SK-N-SH (cell line): ENCODE measurements at regions not wholly inside any gene's neighbourhood (a gene's known extent, or its start where the extent isn't known, plus 50 kb on each side); places are given as distances from the start of the nearest gene placed in this dataset.

Source experiments
- CTCF ChIA-PET: fragments of 300-600, 350-600 bp; formaldehyde crosslinking; extraction: SDS; loops from one replicate; lab custom pipeline; 2021; lab: Yijun Ruan, JAX
- POLR2A ChIA-PET: fragments of 350-600 bp; sonication (Branson Sonifier 250); formaldehyde crosslinking; extraction: SDS; loops from one replicate; lab custom pipeline; 2020; ENCODE audit warnings: antibody characterized with exemption, inconsistent platforms; lab: Yijun Ruan, JAX
- DNase-seq: peaks from one replicate; pipeline ENCODE4 v3.0.0; 2012
- H2AFZ ChIP-seq: fragments of 200-600 bp; sonication (generic); 2 replicates; pipeline ENCODE4 v1.8.1; 2016; ENCODE audit warnings: antibody characterized with exemption, mild to moderate bottlenecking, low read depth
- H3F3A ChIP-seq: fragments of 200-600 bp; sonication (generic); replicated peaks from 2 replicates; pipeline ENCODE3; 2016; ENCODE audit warnings: antibody characterized with exemption, mild to moderate bottlenecking; ENCODE audit not compliant: insufficient read depth
- H3K27ac ChIP-seq, 2 experiments: fragments of 200-500 bp in 1 of 2; fragments of 200-600 bp in 1 of 2; sonication (Bioruptor generic) in 1 of 2; sonication (generic), shearing (Covaris generic) in 1 of 2; 2 replicates each; pipeline versions ENCODE4 v1.5.1 to v1.6.1; 2014 to 2016; ENCODE audit warnings: low read depth in 2 of 2, inconsistent platforms in 1 of 2, low read length in 1 of 2, mild to moderate bottlenecking in 1 of 2, mixed read lengths in 1 of 2
- H3K27me3 ChIP-seq: fragments of 200-600 bp; sonication (generic), shearing (Covaris generic); 2 replicates; pipeline ENCODE4 v1.6.1; 2016; ENCODE audit warnings: mixed run types; ENCODE audit not compliant: insufficient read depth
- H3K36me3 ChIP-seq, 2 experiments: fragments of 200-500 bp in 1 of 2; fragments of 200-600 bp in 1 of 2; sonication (Bioruptor generic) in 1 of 2; sonication (generic) in 1 of 2; replicated peaks in 1 of 2; 2 replicates each; pipeline versions ENCODE3 to v1.5.1; 2014 to 2016; ENCODE audit warnings: low read length in 1 of 2, mild to moderate bottlenecking in 1 of 2; ENCODE audit not compliant: insufficient read depth in 2 of 2, control insufficient read depth in 1 of 2
- H3K4me1 ChIP-seq, 2 experiments: fragments of 200-500 bp in 1 of 2; fragments of 200-600 bp in 1 of 2; sonication (Bioruptor generic) in 1 of 2; sonication (generic), shearing (Covaris generic) in 1 of 2; 2 replicates each; pipeline versions ENCODE4 v1.5.1 to v1.6.1; 2014 to 2016; ENCODE audit warnings: low read depth in 1 of 2, low read length in 1 of 2, mixed run types in 1 of 2; ENCODE audit not compliant: insufficient read depth in 2 of 2, control insufficient read depth in 1 of 2
- H3K4me2 ChIP-seq: fragments of 200-600 bp; sonication (generic), shearing (Covaris generic); 2 replicates; pipeline ENCODE4 v1.6.1; 2017; ENCODE audit warnings: mixed run types
- H3K4me3 ChIP-seq, 2 experiments: fragments of 200-500 bp in 1 of 2; fragments of 200-600 bp in 1 of 2; sonication (Bioruptor generic) in 1 of 2; sonication (generic), shearing (Covaris generic) in 1 of 2; 2 replicates each; pipeline versions ENCODE4 v1.5.1 to v1.8.1; 2014 to 2016; ENCODE audit warnings: low read depth in 2 of 2, inconsistent platforms in 1 of 2, low read length in 1 of 2, mild to moderate bottlenecking in 1 of 2, mixed read lengths in 1 of 2, moderate library complexity in 1 of 2
- H3K79me2 ChIP-seq: fragments of 200-600 bp; sonication (generic); 2 replicates; pipeline ENCODE4 v1.8.1; 2017; ENCODE audit warnings: mild to moderate bottlenecking; ENCODE audit not compliant: insufficient read depth
- H3K9ac ChIP-seq: fragments of 200-600 bp; sonication (generic); 2 replicates; pipeline ENCODE4 v1.6.1; 2017; ENCODE audit warnings: mixed run types
- H3K9me2 ChIP-seq: fragments of 200-600 bp; sonication (generic); 2 replicates; pipeline ENCODE4 v1.6.1; 2017; ENCODE audit warnings: mixed run types
- H3K9me3 ChIP-seq: fragments of 200-600 bp; sonication (generic); 2 replicates; pipeline ENCODE4 v1.6.1; 2017; ENCODE audit warnings: mixed run types, mild to moderate bottlenecking, moderate library complexity
- H4K20me1 ChIP-seq: fragments of 200-600 bp; sonication (generic); 2 replicates; pipeline ENCODE4 v1.6.1; 2017; ENCODE audit warnings: mild to moderate bottlenecking, mixed run types; ENCODE audit not compliant: insufficient read depth
- EZH2phosphoT487 ChIP-seq: fragments of 200-600 bp; sonication (generic); IDR thresholded peaks from 2 replicates; pipeline ENCODE4 v1.6.1; 2017; ENCODE audit warnings: low read depth, mixed run types, mild to moderate bottlenecking, antibody characterized with exemption, moderate library complexity, borderline replicate concordance
- FOSL2 ChIP-seq: IDR thresholded peaks from 2 replicates; pipeline ENCODE4 v1.4.0; 2012; ENCODE audit warnings: low read depth, mild to moderate bottlenecking, moderate library complexity, borderline replicate concordance
- FOXM1 ChIP-seq: IDR thresholded peaks from 2 replicates; pipeline ENCODE4 v1.4.0; 2012; ENCODE audit warnings: low read depth, mild to moderate bottlenecking
- GABPA ChIP-seq: IDR thresholded peaks from 2 replicates; pipeline ENCODE4 v1.4.0; 2012; ENCODE audit warnings: low read depth, mild to moderate bottlenecking
- JUND ChIP-seq: IDR thresholded peaks from 2 replicates; pipeline ENCODE4 v1.4.0; 2012
- MEF2A ChIP-seq: IDR thresholded peaks from 2 replicates; pipeline ENCODE4 v1.4.0; 2012; ENCODE audit warnings: low read depth, borderline replicate concordance
- MXI1 ChIP-seq: IDR thresholded peaks from 2 replicates; pipeline ENCODE4 v1.6.1; 2012; ENCODE audit warnings: mild to moderate bottlenecking, low read depth, low read length, improper control_type of control experiment
- NRF1 ChIP-seq: IDR thresholded peaks from 2 replicates; pipeline ENCODE4 v1.6.1; 2012; ENCODE audit warnings: low read depth, mild to moderate bottlenecking, low read length
- POLR2AphosphoS5 ChIP-seq: IDR thresholded peaks from 2 replicates; pipeline ENCODE4 v1.6.1; 2012; ENCODE audit warnings: low read depth, low read length
- RAD21 ChIP-seq: IDR thresholded peaks from 2 replicates; pipeline ENCODE4 v1.6.1; 2012; ENCODE audit warnings: mild to moderate bottlenecking, low read length
- SMC3 ChIP-seq: IDR thresholded peaks from 2 replicates; pipeline ENCODE4 v1.6.1; 2012; ENCODE audit warnings: low read depth, low read length, improper control_type of control experiment
- TAF1 ChIP-seq: IDR thresholded peaks from 2 replicates; pipeline ENCODE4 v1.6.1; 2012; ENCODE audit warnings: low read depth, mild to moderate bottlenecking, low read length, moderate library complexity, borderline replicate concordance
- TEAD4 ChIP-seq: IDR thresholded peaks from 2 replicates; pipeline ENCODE4 v1.4.0; 2012; ENCODE audit warnings: mild to moderate bottlenecking, borderline replicate concordance; ENCODE audit not compliant: insufficient read depth
- ZBTB33 ChIP-seq: IDR thresholded peaks from 2 replicates; pipeline ENCODE4 v1.4.0; 2012; ENCODE audit warnings: low read depth, borderline replicate concordance
- WGBS: methylation state at CpG from one replicate; pipeline ENCODE4 v1.1.6; 2017; ENCODE audit warnings: low lambda C conversion rate; 5-methylcytosine and 5-hydroxymethylcytosine counted together
- TF ChIP-seq, protein P1 (sequence below): fragments of 150-350 bp; IDR thresholded peaks from 2 replicates; pipeline ENCODE4 v1.6.1; 2016; ENCODE audit warnings: mild to moderate bottlenecking, low read depth, low read length
- TF ChIP-seq, protein P2 (sequence below): fragments of 200-600 bp; sonication (generic); IDR thresholded peaks from 2 replicates; pipeline ENCODE4 v1.6.1; 2017; ENCODE audit warnings: antibody characterized with exemption, mild to moderate bottlenecking, moderate library complexity
- TF ChIP-seq, protein P3 (sequence below): IDR thresholded peaks from 2 replicates; pipeline ENCODE4; 2012

- CTCF ChIA-PET: interaction anchor here (0.7 to 2.3 kb wide), 8 partner anchors 12 to 985 kb away, joined by 3 to 13 read pairs (median 6); no protein-coding TSS in a partner anchor
- POLR2A ChIA-PET: no interaction called here
- no peaks in the 10 kb centered on the region for H3K9me3 ChIP-seq
- no peaks in the 10 kb centered on the region for H3K36me3 ChIP-seq
- no peaks in the 10 kb centered on the region for H3K27me3 ChIP-seq
- 32% methylated on average over 1 of the region's 1 CpG for WGBS
- no peak overlapping the region for H3K9ac ChIP-seq
- no peaks in the 10 kb centered on the region for H3K9me2 ChIP-seq
- no peak overlapping the region for H2AFZ ChIP-seq
- DNase-seq: no peak
- no peaks in the 10 kb centered on the region for H3K79me2 ChIP-seq
- H3K4me3 ChIP-seq: no peak overlapping the region
- no peak for TF ChIP-seq MEF2A
- TF ChIP-seq, protein P1, sequence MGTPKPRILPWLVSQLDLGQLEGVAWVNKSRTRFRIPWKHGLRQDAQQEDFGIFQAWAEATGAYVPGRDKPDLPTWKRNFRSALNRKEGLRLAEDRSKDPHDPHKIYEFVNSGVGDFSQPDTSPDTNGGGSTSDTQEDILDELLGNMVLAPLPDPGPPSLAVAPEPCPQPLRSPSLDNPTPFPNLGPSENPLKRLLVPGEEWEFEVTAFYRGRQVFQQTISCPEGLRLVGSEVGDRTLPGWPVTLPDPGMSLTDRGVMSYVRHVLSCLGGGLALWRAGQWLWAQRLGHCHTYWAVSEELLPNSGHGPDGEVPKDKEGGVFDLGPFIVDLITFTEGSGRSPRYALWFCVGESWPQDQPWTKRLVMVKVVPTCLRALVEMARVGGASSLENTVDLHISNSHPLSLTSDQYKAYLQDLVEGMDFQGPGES: no peak
- H3F3A ChIP-seq: no peaks in the 10 kb centered on the region
- no peaks in the 10 kb centered on the region; a peak in 1 of 4 replicates for H3K4me1 ChIP-seq
- no peak overlapping the region for H3K4me2 ChIP-seq
- H3K27ac ChIP-seq: no peak overlapping the region
- H4K20me1 ChIP-seq: no peaks in the 10 kb centered on the region
Observed at GRCh38 chr13:84843368-84843767, 955.9 kb downstream of the SLITRK6 start.

- Histone ChIP-seq H3K4me1 (no peaks in the 10 kb centered on the region), H3K4me3 (no peak overlapping the region), H3K27me3 (no peaks in the 10 kb centered on the region), H3K79me2 (no peaks in the 10 kb centered on the region), H3K9me2 (no peaks in the 10 kb centered on the region), H3K36me3 (no peaks in the 10 kb centered on the region), H3K9me3 (no peaks in the 10 kb centered on the region), H3K27ac (no peak overlapping the region), H3K4me2 (no peak overlapping the region), H2AFZ (no peak overlapping the region), H3K9ac (no peak overlapping the region), H3F3A (no peaks in the 10 kb centered on the region), H4K20me1 (no peaks in the 10 kb centered on the region)
- no peak for DNase-seq
- POLR2A ChIA-PET: no interaction called here
- CTCF ChIA-PET: no interaction called here
- 31% methylated on average over 2 of the region's 2 CpGs for WGBS
- TF ChIP-seq, protein P2, sequence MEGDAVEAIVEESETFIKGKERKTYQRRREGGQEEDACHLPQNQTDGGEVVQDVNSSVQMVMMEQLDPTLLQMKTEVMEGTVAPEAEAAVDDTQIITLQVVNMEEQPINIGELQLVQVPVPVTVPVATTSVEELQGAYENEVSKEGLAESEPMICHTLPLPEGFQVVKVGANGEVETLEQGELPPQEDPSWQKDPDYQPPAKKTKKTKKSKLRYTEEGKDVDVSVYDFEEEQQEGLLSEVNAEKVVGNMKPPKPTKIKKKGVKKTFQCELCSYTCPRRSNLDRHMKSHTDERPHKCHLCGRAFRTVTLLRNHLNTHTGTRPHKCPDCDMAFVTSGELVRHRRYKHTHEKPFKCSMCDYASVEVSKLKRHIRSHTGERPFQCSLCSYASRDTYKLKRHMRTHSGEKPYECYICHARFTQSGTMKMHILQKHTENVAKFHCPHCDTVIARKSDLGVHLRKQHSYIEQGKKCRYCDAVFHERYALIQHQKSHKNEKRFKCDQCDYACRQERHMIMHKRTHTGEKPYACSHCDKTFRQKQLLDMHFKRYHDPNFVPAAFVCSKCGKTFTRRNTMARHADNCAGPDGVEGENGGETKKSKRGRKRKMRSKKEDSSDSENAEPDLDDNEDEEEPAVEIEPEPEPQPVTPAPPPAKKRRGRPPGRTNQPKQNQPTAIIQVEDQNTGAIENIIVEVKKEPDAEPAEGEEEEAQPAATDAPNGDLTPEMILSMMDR: no peak
- TF ChIP-seq SMC3 (no peak), EZH2phosphoT487 (no peak), TAF1 (no peak), MXI1 (no peak), FOXM1 (no peak), TEAD4 (no peak), MEF2A (no peak), NRF1 (no peak), POLR2AphosphoS5 (no peak), FOSL2 (no peak), JUND (no peak), GABPA (no peak), RAD21 (no peak), ZBTB33 (no peak)
- TF ChIP-seq, protein P3, sequence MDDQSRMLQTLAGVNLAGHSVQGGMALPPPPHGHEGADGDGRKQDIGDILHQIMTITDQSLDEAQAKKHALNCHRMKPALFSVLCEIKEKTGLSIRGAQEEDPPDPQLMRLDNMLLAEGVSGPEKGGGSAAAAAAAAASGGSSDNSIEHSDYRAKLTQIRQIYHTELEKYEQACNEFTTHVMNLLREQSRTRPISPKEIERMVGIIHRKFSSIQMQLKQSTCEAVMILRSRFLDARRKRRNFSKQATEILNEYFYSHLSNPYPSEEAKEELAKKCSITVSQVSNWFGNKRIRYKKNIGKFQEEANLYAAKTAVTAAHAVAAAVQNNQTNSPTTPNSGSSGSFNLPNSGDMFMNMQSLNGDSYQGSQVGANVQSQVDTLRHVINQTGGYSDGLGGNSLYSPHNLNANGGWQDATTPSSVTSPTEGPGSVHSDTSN: no peak
- TF ChIP-seq, protein P1: no peak
Observed at GRCh38 chr13:84834201-84834600, 951.9 kb upstream of the SLITRK1 start.
